GM12864 (cell line): ENCODE measurements at regions not wholly inside any gene's neighbourhood (a gene's known extent, or its start where the extent isn't known, plus 50 kb on each side); places are given as distances from the start of the nearest gene placed in this dataset.

Experiments used
- DNase-seq: peaks from one replicate; pipeline ENCODE4 v3.0.0-alpha.2; 2011; ENCODE audit warnings: low read depth
- H3K4me3 ChIP-seq: 2 replicates; pipeline ENCODE4 v1.5.1; 2011; ENCODE audit warnings: mild to moderate bottlenecking, low read depth, low read length, control low read depth
- TF ChIP-seq, protein P1 (sequence below): IDR thresholded peaks from 2 replicates; pipeline ENCODE4 v1.5.1; 2011; ENCODE audit warnings: low read depth, mild to moderate bottlenecking, moderate library complexity, low read length, control low read depth, inconsistent platforms; ENCODE audit errors: missing control alignments

DNA sequence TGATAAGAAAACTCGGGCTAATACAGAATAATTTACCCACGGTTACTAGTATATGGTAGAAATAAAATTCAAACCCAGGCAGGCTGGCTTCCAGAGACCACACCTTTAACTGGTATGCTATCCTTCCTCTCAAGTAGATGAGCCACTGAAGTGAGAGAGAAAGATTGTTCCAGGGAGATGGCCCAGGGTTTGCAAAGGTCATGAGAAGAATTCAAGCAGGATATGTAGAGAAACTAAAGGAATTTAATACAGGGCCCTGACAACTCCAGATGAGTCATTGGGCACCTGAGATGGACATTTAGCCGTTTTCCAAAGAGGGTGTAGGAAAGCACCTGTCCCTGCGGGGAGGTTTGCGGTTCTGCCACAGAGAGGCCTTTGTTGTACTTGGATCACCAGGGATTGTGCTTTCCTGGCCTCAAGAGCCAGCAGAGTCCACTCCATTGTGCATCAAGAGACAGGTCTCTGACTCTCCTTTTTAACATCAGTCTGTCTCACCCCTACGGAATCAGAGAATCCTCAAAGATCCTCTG lies 152.7 kb upstream of the BLID start:
- TF ChIP-seq, protein P1, sequence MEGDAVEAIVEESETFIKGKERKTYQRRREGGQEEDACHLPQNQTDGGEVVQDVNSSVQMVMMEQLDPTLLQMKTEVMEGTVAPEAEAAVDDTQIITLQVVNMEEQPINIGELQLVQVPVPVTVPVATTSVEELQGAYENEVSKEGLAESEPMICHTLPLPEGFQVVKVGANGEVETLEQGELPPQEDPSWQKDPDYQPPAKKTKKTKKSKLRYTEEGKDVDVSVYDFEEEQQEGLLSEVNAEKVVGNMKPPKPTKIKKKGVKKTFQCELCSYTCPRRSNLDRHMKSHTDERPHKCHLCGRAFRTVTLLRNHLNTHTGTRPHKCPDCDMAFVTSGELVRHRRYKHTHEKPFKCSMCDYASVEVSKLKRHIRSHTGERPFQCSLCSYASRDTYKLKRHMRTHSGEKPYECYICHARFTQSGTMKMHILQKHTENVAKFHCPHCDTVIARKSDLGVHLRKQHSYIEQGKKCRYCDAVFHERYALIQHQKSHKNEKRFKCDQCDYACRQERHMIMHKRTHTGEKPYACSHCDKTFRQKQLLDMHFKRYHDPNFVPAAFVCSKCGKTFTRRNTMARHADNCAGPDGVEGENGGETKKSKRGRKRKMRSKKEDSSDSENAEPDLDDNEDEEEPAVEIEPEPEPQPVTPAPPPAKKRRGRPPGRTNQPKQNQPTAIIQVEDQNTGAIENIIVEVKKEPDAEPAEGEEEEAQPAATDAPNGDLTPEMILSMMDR: no peak
- no peak for DNase-seq
- no peak overlapping the region for H3K4me3 ChIP-seq

DNA sequence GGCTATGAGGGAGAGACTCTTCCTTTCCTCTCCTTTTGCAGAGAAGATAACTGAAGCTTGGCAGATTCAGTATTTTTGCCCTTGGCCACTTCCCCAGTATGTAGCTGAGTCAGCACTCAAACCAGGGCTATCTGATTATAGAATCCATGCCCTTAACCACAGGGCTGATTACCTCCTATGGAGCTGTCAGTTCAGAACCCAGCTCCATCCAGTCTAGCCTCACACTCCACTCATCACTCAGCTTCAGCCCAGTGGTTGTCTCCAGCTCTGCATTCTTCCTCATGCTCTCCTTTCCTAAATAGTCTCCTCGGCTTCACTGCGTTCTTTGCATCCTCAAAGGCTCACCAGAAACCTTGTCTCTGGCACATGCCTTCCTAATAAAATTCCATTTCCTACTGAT lies 151.6 kb upstream of the BLID start:
- no peak overlapping the region for H3K4me3 ChIP-seq
- TF ChIP-seq, protein P1: no peak
- no peak for DNase-seq

DNA sequence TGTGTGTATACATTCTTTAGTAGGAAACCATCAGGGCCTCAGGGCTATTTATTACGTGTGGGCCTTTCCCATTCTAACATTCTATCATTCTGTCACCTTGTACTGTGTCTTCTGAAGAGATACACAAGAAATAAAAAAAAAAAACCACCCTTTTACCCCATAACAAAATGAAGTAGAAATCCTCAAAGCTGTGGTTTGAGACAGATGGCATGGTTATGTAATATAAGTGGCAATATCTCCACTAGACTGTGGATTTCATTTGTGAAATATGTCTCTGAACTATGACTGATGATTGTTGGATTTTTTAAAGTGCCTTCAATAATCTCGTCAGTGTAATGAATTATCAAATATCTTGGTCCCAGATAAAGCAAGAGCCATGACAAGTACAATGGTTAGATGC lies 150.0 kb upstream of the BLID start:
- H3K4me3 ChIP-seq: no peak overlapping the region
- TF ChIP-seq, protein P1: no peak
- no peak for DNase-seq

DNA sequence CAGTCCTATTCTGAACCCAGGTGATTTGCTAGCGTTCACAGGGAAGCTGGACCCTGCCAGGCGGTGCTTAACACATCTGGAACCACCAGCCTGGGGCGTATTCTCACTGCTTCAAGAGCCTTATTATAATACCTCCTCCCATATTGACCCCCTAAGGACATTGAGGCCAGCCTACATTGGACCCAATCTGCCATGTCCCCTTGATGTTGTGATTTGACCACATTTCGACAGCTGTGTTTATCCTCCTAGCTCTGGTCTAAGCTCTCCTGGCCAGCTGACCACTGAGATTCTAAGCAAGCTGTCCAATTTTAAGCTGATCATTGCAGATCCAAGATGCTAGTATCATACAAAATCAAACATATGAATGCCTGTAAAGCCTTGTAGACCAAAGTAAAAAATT lies 148.1 kb upstream of the BLID start:
- TF ChIP-seq, protein P1: no peak
- H3K4me3 ChIP-seq: no peak overlapping the region
- no peak for DNase-seq

DNA sequence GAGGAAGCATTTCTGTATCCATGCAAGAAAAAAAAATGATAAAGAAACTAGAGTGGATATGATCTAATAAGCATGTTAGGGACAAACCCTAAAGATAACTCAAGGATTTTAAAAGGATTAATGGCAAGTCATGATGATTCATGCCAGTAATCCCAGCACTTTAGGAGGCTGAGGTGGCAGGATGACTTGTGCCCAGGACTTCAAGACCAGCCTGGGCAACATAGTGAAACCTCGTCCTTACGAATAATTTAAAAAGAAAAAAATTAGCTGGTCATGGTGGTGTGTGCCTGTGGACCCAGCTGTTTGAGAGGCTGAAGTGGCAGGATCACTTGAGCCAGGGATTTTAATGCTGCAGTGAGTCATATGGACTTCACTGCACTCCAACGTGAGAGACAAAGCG lies 145.5 kb upstream of the BLID start:
- DNase-seq: no peak
- TF ChIP-seq, protein P1: no peak
- H3K4me3 ChIP-seq: no peak overlapping the region

DNA sequence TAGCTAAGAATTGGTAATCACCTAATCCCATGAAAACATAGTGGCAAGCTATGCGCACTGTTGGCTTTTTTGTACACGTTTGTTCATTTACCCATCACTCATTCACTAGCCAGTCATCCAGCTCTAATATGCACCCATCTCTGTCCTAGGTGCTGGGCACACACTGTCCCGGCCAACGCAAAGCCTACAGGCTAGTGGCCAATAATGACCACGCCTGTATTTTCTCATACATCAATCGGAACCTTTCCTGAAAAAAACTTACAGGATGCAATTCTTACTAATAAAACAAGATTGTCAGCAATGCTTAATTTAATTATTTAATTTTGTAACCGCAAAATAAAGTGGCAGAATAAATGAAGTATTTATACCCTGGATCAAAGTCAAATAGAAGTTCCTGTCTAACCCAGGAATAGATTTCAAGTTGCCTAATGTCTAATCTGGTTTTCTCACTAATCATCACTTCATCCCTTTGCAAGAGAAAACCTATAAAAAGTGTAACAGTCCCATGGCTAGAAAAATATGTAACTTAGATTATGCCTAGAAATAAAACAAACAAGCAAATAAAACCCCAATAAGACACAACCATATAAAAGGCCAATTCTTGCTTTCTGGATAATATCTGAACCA lies 143.3 kb upstream of the BLID start:
- TF ChIP-seq, protein P1: no peak
- no peak overlapping the region for H3K4me3 ChIP-seq
- no peak for DNase-seq
